ENCODE measurements at regions not wholly inside any gene's neighbourhood (a gene's known extent, or its start where the extent isn't known, plus 50 kb on each side); places are given as distances from the start of the nearest gene placed in this dataset.

GRCh38 chr3:70899816-70900215, 587.4 kb upstream of the MDFIC2 start:
- DNase-seq (ENCODE audit: low read depth) = no peak
- TF ChIP-seq MYC (IDR thresholded peaks at IDR 0.05; ENCODE audit: low read depth, low read length) (no peak), MAX (IDR thresholded peaks at IDR 0.05; ENCODE audit: low read depth, low read length) (no peak), POLR2A (IDR thresholded peaks at IDR 0.05; ENCODE audit: extremely low read depth, insufficient read length) (no peak)
- TF ChIP-seq, protein P1, sequence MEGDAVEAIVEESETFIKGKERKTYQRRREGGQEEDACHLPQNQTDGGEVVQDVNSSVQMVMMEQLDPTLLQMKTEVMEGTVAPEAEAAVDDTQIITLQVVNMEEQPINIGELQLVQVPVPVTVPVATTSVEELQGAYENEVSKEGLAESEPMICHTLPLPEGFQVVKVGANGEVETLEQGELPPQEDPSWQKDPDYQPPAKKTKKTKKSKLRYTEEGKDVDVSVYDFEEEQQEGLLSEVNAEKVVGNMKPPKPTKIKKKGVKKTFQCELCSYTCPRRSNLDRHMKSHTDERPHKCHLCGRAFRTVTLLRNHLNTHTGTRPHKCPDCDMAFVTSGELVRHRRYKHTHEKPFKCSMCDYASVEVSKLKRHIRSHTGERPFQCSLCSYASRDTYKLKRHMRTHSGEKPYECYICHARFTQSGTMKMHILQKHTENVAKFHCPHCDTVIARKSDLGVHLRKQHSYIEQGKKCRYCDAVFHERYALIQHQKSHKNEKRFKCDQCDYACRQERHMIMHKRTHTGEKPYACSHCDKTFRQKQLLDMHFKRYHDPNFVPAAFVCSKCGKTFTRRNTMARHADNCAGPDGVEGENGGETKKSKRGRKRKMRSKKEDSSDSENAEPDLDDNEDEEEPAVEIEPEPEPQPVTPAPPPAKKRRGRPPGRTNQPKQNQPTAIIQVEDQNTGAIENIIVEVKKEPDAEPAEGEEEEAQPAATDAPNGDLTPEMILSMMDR (IDR thresholded peaks at IDR 0.05; ENCODE audit: low read depth, low read length) = no peak

DNA sequence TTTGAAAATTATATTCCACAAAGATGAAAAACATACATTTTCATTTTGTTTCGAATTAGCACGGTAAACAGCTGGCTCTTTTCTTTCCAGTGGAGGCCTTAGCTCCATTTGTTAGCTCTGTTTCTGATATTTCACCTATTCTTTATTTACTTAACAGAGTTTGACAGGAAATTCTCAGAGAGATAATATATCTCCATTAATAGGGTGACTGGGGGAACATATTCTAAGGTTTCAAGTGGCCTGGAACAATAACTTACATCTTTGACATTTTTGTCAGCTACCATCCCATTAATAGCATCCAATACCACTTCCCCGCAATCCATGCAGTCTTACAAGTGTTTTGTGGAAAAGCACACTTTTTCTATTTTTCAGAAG, 577.6 kb upstream of the MDFIC2 start:
- TF ChIP-seq MAX (IDR thresholded peaks at IDR 0.05; ENCODE audit: low read depth, low read length) = no peak
- no peak overlapping the region for H3K4me3 ChIP-seq (ENCODE audit: low read depth, low read length)
- no peak for DNase-seq (ENCODE audit: low read depth)

More at GRCh38 chr3:70899816-70900215, 587.4 kb upstream of the MDFIC2 start:
- H3K4me3 ChIP-seq (ENCODE audit: low read depth, low read length) = no peak overlapping the region

- DNase-seq (ENCODE audit: low read depth) = no peak
- H3K4me3 ChIP-seq (ENCODE audit: low read depth, low read length) = no peak overlapping the region
- TF ChIP-seq MAX (IDR thresholded peaks at IDR 0.05; ENCODE audit: low read depth, low read length) = no peak
Measured at GRCh38 chr3:70889162-70890019, 577.0 kb upstream of the MDFIC2 start.

GRCh38 chr3:70885636-70886035, 573.2 kb upstream of the MDFIC2 start:
- no peak overlapping the region for H3K4me3 ChIP-seq (ENCODE audit: low read depth, low read length)
- TF ChIP-seq MAX (IDR thresholded peaks at IDR 0.05; ENCODE audit: low read depth, low read length) (no peak), POLR2A (IDR thresholded peaks at IDR 0.05; ENCODE audit: extremely low read depth, insufficient read length) (no peak), MYC (IDR thresholded peaks at IDR 0.05; ENCODE audit: low read depth, low read length) (no peak)
- TF ChIP-seq, protein P1 (IDR thresholded peaks at IDR 0.05; ENCODE audit: low read depth, low read length) = no peak
- DNase-seq (ENCODE audit: low read depth) = peak; percentile 3

GRCh38 chr3:70882104-70882503, 569.7 kb upstream of the MDFIC2 start:
- DNase-seq (ENCODE audit: low read depth) = no peak
- TF ChIP-seq, protein P1 (IDR thresholded peaks at IDR 0.05; ENCODE audit: low read depth, low read length) = no peak
- no peak for TF ChIP-seq MYC (IDR thresholded peaks at IDR 0.05; ENCODE audit: low read depth, low read length)
- no peak for TF ChIP-seq MAX (IDR thresholded peaks at IDR 0.05; ENCODE audit: low read depth, low read length)
- H3K4me3 ChIP-seq (ENCODE audit: low read depth, low read length) = no peak overlapping the region

GRCh38 chr3:70880421-70880820, 568.0 kb upstream of the MDFIC2 start:
- no peak for DNase-seq (ENCODE audit: low read depth)
- no peak overlapping the region for H3K4me3 ChIP-seq (ENCODE audit: low read depth, low read length)
- TF ChIP-seq, protein P1 (IDR thresholded peaks at IDR 0.05; ENCODE audit: low read depth, low read length) = no peak
- TF ChIP-seq MYC (IDR thresholded peaks at IDR 0.05; ENCODE audit: low read depth, low read length) (no peak), MAX (IDR thresholded peaks at IDR 0.05; ENCODE audit: low read depth, low read length) (no peak), POLR2A (IDR thresholded peaks at IDR 0.05; ENCODE audit: extremely low read depth, insufficient read length) (no peak)

Measured in NB4 (cell line).